SK-N-MC (cell line): ENCODE measurements at regions not wholly inside any gene's neighbourhood (a gene's known extent, or its start where the extent isn't known, plus 50 kb on each side); places are given as distances from the start of the nearest gene placed in this dataset.

ENCODE experiments used
- EZH2 ChIP-seq: fragments of 200-600 bp; sonication (generic); IDR thresholded peaks from one replicate; pipeline ENCODE4 v1.6.1; 2017; ENCODE audit warnings: antibody characterized with exemption
- FOXP2 ChIP-seq: optimal IDR thresholded peaks from 2 replicates; pipeline ENCODE3; 2011; ENCODE audit warnings: mild to moderate bottlenecking, moderate library complexity; ENCODE audit not compliant: insufficient read depth; ENCODE audit errors: extremely low read length, control extremely low read depth
- POLR2AphosphoS5 ChIP-seq: IDR thresholded peaks from 2 replicates; pipeline ENCODE4 v1.6.1; 2012; ENCODE audit warnings: mild to moderate bottlenecking, low read depth, low read length, borderline replicate concordance

GRCh38 chr13:60990032-60990733 is 425.5 kb downstream of the PCDH20 start:
- TF ChIP-seq POLR2AphosphoS5 (no peak), EZH2 (no peak), FOXP2 (no peak)
